Activated naive CD4-positive, alpha-beta T cell treated with anti-CD3 and anti-CD28 coated beads, Interleukin-2, amount 50 U/mL, for 16 hours (primary cell): ENCODE measurements at regions not wholly inside any gene's neighbourhood (a gene's known extent, or its start where the extent isn't known, plus 50 kb on each side); places are given as distances from the start of the nearest gene placed in this dataset.
"Not testable (repeated sequence)": the region's sequence is repeated elsewhere in the genome, so short reads cannot be mapped to it uniquely, and the experiment has no call there.

Source experiments
- DNase-seq: peaks from one replicate; pipeline ENCODE4 v3.0.0-alpha.2; 2020

- no peak for DNase-seq
Observed at GRCh38 chr2:129006901-129007300, 688.2 kb upstream of the HS6ST1 start.

GRCh38 chr2:129008055-129008880, 689.6 kb upstream of the HS6ST1 start:
- no peak for DNase-seq

GRCh38 chr2:129008881-129009554, 690.4 kb upstream of the HS6ST1 start:
- no peak for DNase-seq

- no peak for DNase-seq
Observed at GRCh38 chr2:129009555-129010146, 691.0 kb upstream of the HS6ST1 start.

- DNase-seq, result no peak
Observed at GRCh38 chr2:129010262-129010661, 691.6 kb upstream of the HS6ST1 start.

GRCh38 chr2:129011466-129012061, 692.9 kb upstream of the HS6ST1 start:
- DNase-seq, result no peak

GRCh38 chr2:129014432-129014831, 695.8 kb upstream of the HS6ST1 start:
- DNase-seq, result no peak

- no peak for DNase-seq
Observed at GRCh38 chr2:129015397-129016285, 697.0 kb upstream of the HS6ST1 start.

- no peak for DNase-seq
Observed at GRCh38 chr2:129016972-129017371, 698.3 kb upstream of the HS6ST1 start.

GRCh38 chr2:129024796-129025195, 706.1 kb upstream of the HS6ST1 start:
- DNase-seq, result no peak

- no peak for DNase-seq
Observed at GRCh38 chr2:129035992-129036391, 717.3 kb upstream of the HS6ST1 start.

- not testable (repeated sequence) for DNase-seq
Observed at GRCh38 chr2:129043677-129044076, 725.0 kb upstream of the HS6ST1 start.

GRCh38 chr2:129046475-129046874, 727.8 kb upstream of the HS6ST1 start:
- not testable (repeated sequence) for DNase-seq

- no peak for DNase-seq
Observed at GRCh38 chr2:129050101-129050500, 731.4 kb upstream of the HS6ST1 start.

- no peak for DNase-seq
Observed at GRCh38 chr2:129055242-129055641, 736.6 kb upstream of the HS6ST1 start.

- DNase-seq, result no peak
Observed at GRCh38 chr2:129055824-129056223, 737.2 kb upstream of the HS6ST1 start.

- DNase-seq, result no peak
Observed at GRCh38 chr2:129056309-129056958, 737.8 kb upstream of the HS6ST1 start.

- no peak for DNase-seq
Observed at GRCh38 chr2:129056959-129057317, 738.3 kb upstream of the HS6ST1 start.

- no peak for DNase-seq
Observed at GRCh38 chr2:129058981-129059380, 740.3 kb upstream of the HS6ST1 start.

GRCh38 chr2:129059476-129059875, 740.8 kb upstream of the HS6ST1 start:
- no peak for DNase-seq

GRCh38 chr2:129061069-129061768, 742.6 kb upstream of the HS6ST1 start:
- no peak for DNase-seq

- DNase-seq, result no peak
Observed at GRCh38 chr2:129061769-129062121, 743.1 kb upstream of the HS6ST1 start.
